GM21529 (cell line): ENCODE measurements at regions not wholly inside any gene's neighbourhood (a gene's known extent, or its start where the extent isn't known, plus 50 kb on each side); places are given as distances from the start of the nearest gene placed in this dataset.

ENCODE experiments used
- ATAC-seq: cut with Tn5 transposase; IDR thresholded peaks from one replicate; pipeline ENCODE4 v1.9.1; 2021; ENCODE audit not compliant: unreplicated experiment

GRCh38 chr1:96049759-96050409 is 671.7 kb upstream of the PTBP2 start:
- no peak for ATAC-seq

- ATAC-seq: no peak
These were observed 662.3 kb upstream of the PTBP2 start for GRCh38 chr1:96059276-96059675.

- ATAC-seq: no peak
These were observed 661.8 kb upstream of the PTBP2 start for GRCh38 chr1:96059736-96060135.

GRCh38 chr1:96060621-96061020 is 661.0 kb upstream of the PTBP2 start:
- ATAC-seq: no peak

GRCh38 chr1:96072021-96072420 is 649.6 kb upstream of the PTBP2 start:
- ATAC-seq: no peak

GRCh38 chr1:96073100-96073499 is 648.5 kb upstream of the PTBP2 start:
- ATAC-seq: no peak

GRCh38 chr1:96074422-96074821 is 647.2 kb upstream of the PTBP2 start:
- ATAC-seq: no peak

GRCh38 chr1:96074876-96075577 is 646.6 kb upstream of the PTBP2 start:
- no peak for ATAC-seq

- ATAC-seq: no peak
These were observed 645.7 kb upstream of the PTBP2 start for GRCh38 chr1:96075704-96076455.

- no peak for ATAC-seq
These were observed 645.0 kb upstream of the PTBP2 start for GRCh38 chr1:96076589-96076988.

- no peak for ATAC-seq
These were observed 642.0 kb upstream of the PTBP2 start for GRCh38 chr1:96079581-96079980.

- no peak for ATAC-seq
These were observed 640.7 kb upstream of the PTBP2 start for GRCh38 chr1:96080925-96081324.

- ATAC-seq: no peak
These were observed 633.9 kb upstream of the PTBP2 start for GRCh38 chr1:96087719-96088118.

- ATAC-seq: no peak
These were observed 631.5 kb upstream of the PTBP2 start for GRCh38 chr1:96090134-96090533.

GRCh38 chr1:96095849-96096612 is 625.6 kb upstream of the PTBP2 start:
- ATAC-seq: no peak

GRCh38 chr1:96096613-96097321 is 624.8 kb upstream of the PTBP2 start:
- ATAC-seq: no peak

- no peak for ATAC-seq
These were observed 617.1 kb upstream of the PTBP2 start for GRCh38 chr1:96104506-96104905.

- no peak for ATAC-seq
These were observed 616.7 kb upstream of the PTBP2 start for GRCh38 chr1:96104906-96105305.

- ATAC-seq: no peak
These were observed 604.9 kb upstream of the PTBP2 start for GRCh38 chr1:96116731-96117130.

GRCh38 chr1:96130432-96130831 is 591.2 kb upstream of the PTBP2 start:
- no peak for ATAC-seq

- no peak for ATAC-seq
These were observed 576.9 kb upstream of the PTBP2 start for GRCh38 chr1:96144636-96145035.
